Loucy (cell line): ENCODE measurements at regions not wholly inside any gene's neighbourhood (a gene's known extent, or its start where the extent isn't known, plus 50 kb on each side); places are given as distances from the start of the nearest gene placed in this dataset.

Experiments used
- CTCF ChIP-seq: fragments of 200-600 bp; sonication (generic); conservative IDR thresholded peaks from 2 replicates; pipeline ENCODE4 v1.5.1; 2014; ENCODE audit warnings: mild to moderate bottlenecking, antibody characterized with exemption, low read length
- EZH2phosphoT487 ChIP-seq: fragments of 200-600 bp; IDR thresholded peaks from 2 replicates; pipeline ENCODE4 v1.6.1; 2018; ENCODE audit warnings: antibody characterized with exemption, mild to moderate bottlenecking, moderate library complexity, borderline replicate concordance

GRCh38 chr2:186910996-186911395 lies 62.0 kb upstream of the ZSWIM2 start:
- no peak for TF ChIP-seq CTCF
- no peak for TF ChIP-seq EZH2phosphoT487
